Dedifferentiated amniotic fluid mesenchymal stem cell (primary cell): ENCODE measurements at regions not wholly inside any gene's neighbourhood (a gene's known extent, or its start where the extent isn't known, plus 50 kb on each side); places are given as distances from the start of the nearest gene placed in this dataset.
"Not testable (repeated sequence)": the region's sequence is repeated elsewhere in the genome, so short reads cannot be mapped to it uniquely, and the experiment has no call there.

Experiments
- DNase-seq: peaks from one replicate; pipeline ENCODE4 v3.0.0-alpha.2; 2016; ENCODE audit errors: extremely low spot score

GRCh38 chr4:3595627-3596291 is 63.5 kb upstream of the LRPAP1 start:
- DNase-seq: not testable (repeated sequence)

GRCh38 chr4:3594751-3595150 is 62.5 kb upstream of the LRPAP1 start:
- DNase-seq: not testable (repeated sequence)

GRCh38 chr4:3589946-3590924 is 58.0 kb upstream of the LRPAP1 start:
- not testable (repeated sequence) for DNase-seq

- not testable (repeated sequence) for DNase-seq
Measured at GRCh38 chr4:3589379-3589778, 57.2 kb upstream of the LRPAP1 start.

- DNase-seq: not testable (repeated sequence)
Measured at GRCh38 chr4:3588517-3589194, 56.4 kb upstream of the LRPAP1 start.

GRCh38 chr4:3586596-3586995 is 54.4 kb upstream of the LRPAP1 start:
- DNase-seq: not testable (repeated sequence)

- not testable (repeated sequence) for DNase-seq
Measured at GRCh38 chr4:3585567-3585966, 53.3 kb upstream of the LRPAP1 start.

- no peak for DNase-seq
Measured at GRCh38 chr4:3582091-3582475, 49.9 kb upstream of the LRPAP1 start.
